ENCODE measurements at regions not wholly inside any gene's neighbourhood (a gene's known extent, or its start where the extent isn't known, plus 50 kb on each side); places are given as distances from the start of the nearest gene placed in this dataset.

- no peak for TF ChIP-seq CTCF (conservative IDR thresholded peaks at IDR 0.05; ENCODE audit: control insufficient read depth, insufficient read depth, low read depth, low read length)
- no peak overlapping the region for H3K4me3 ChIP-seq (ENCODE audit: control insufficient read depth, low read depth, low read length)
- DNase-seq (ENCODE audit: low read depth) = no peak
Observed at GRCh38 chr16:55179852-55180585, 144.0 kb upstream of the IRX6 start.

GRCh38 chr16:55184052-55184451 is 140.0 kb upstream of the IRX6 start:
- no peak for TF ChIP-seq CTCF (conservative IDR thresholded peaks at IDR 0.05; ENCODE audit: control insufficient read depth, insufficient read depth, low read depth, low read length)

GRCh38 chr16:55184619-55185018 is 139.4 kb upstream of the IRX6 start:
- no peak for TF ChIP-seq CTCF (conservative IDR thresholded peaks at IDR 0.05; ENCODE audit: control insufficient read depth, insufficient read depth, low read depth, low read length)
- H3K4me3 ChIP-seq (ENCODE audit: control insufficient read depth, low read depth, low read length) = no peak overlapping the region
- no peak for DNase-seq (ENCODE audit: low read depth)

More at GRCh38 chr16:55184052-55184451, 140.0 kb upstream of the IRX6 start:
- H3K4me3 ChIP-seq (ENCODE audit: control insufficient read depth, low read depth, low read length) = no peak overlapping the region
- no peak for DNase-seq (ENCODE audit: low read depth)

- no peak for DNase-seq (ENCODE audit: low read depth)
- TF ChIP-seq CTCF (conservative IDR thresholded peaks at IDR 0.05; ENCODE audit: control insufficient read depth, insufficient read depth, low read depth, low read length) = no peak
- no peak overlapping the region for H3K4me3 ChIP-seq (ENCODE audit: control insufficient read depth, low read depth, low read length)
Observed at GRCh38 chr16:55189224-55189623, 134.8 kb upstream of the IRX6 start.

GRCh38 chr16:55189682-55190636 is 134.0 kb upstream of the IRX6 start:
- TF ChIP-seq CTCF (conservative IDR thresholded peaks at IDR 0.05; ENCODE audit: control insufficient read depth, insufficient read depth, low read depth, low read length) = no peak
- DNase-seq (ENCODE audit: low read depth) = no peak
- no peak overlapping the region for H3K4me3 ChIP-seq (ENCODE audit: control insufficient read depth, low read depth, low read length)

- no peak for TF ChIP-seq CTCF (conservative IDR thresholded peaks at IDR 0.05; ENCODE audit: control insufficient read depth, insufficient read depth, low read depth, low read length)
- DNase-seq (ENCODE audit: low read depth) = no peak
- no peak overlapping the region for H3K4me3 ChIP-seq (ENCODE audit: control insufficient read depth, low read depth, low read length)
Observed at GRCh38 chr16:55192734-55193133, 131.3 kb upstream of the IRX6 start.
